IPS-18c (cell line): ENCODE measurements at regions not wholly inside any gene's neighbourhood (a gene's known extent, or its start where the extent isn't known, plus 50 kb on each side); places are given as distances from the start of the nearest gene placed in this dataset.

Experiments used
- H3K4me3 ChIP-seq: 2 replicates; pipeline ENCODE4 v1.7.0; 2013; ENCODE audit warnings: low read depth, mild to moderate bottlenecking, low read length, moderate library complexity; ENCODE audit not compliant: insufficient read depth
- H3K9me3 ChIP-seq: one replicate; pipeline ENCODE4 v1.6.1; 2013; ENCODE audit warnings: mild to moderate bottlenecking, low read length, moderate library complexity; ENCODE audit not compliant: control insufficient read depth, insufficient read depth

- Histone ChIP-seq H3K9me3 (no peaks in the 10 kb centered on the region), H3K4me3 (no peak overlapping the region)
Measured at GRCh38 chr18:77980275-77980674, 730.6 kb downstream of the GALR1 start.

GRCh38 chr18:77981874-77982273, 732.2 kb downstream of the GALR1 start:
- no peak overlapping the region for H3K4me3 ChIP-seq
- H3K9me3 ChIP-seq, result no peaks in the 10 kb centered on the region

- H3K9me3 ChIP-seq, result no peaks in the 10 kb centered on the region
- no peak overlapping the region for H3K4me3 ChIP-seq
Measured at GRCh38 chr18:77983270-77983669, 733.6 kb downstream of the GALR1 start.

- Histone ChIP-seq H3K9me3 (no peaks in the 10 kb centered on the region), H3K4me3 (no peak overlapping the region)
Measured at GRCh38 chr18:77984178-77984577, 734.5 kb downstream of the GALR1 start.

- Histone ChIP-seq H3K4me3 (no peak overlapping the region), H3K9me3 (no peaks in the 10 kb centered on the region)
Measured at GRCh38 chr18:77984833-77985232, 735.2 kb downstream of the GALR1 start.

DNA sequence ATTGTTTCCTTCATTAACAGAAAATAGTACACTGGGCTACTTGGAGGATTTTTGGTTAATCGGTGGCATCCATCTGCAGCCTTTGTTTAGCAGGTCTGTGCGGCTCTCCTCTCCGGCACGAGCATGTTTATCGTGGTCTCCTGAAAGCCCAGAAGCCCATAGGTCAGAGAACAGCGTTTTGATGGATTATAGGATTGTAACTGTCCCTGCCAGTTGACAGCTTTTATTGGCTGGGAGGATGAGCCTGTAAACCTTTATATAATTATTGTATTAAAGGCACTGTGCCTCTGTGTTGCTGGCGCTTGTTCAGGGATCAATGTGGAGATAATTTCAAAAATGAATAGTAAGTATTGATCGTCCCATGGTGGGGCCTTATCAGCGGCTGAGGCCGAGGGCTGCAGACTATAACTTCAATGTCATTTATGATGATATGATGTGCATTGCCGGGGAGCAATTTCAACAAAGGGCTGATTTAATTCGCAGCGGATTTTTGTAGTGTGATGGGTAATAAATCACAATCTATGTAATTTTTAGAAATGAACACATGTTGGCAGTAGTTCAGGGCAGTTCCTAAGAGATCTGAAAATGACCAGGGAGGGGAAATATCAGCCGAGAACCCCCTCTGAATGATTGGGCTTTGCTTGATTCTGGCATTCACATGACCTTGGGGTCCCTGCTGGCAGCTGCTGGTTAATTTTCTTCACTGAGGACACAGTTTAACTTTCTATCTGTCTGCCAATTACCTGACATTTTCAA, 736.1 kb downstream of the GALR1 start:
- no peaks in the 10 kb centered on the region for H3K9me3 ChIP-seq
- H3K4me3 ChIP-seq, result no peak overlapping the region

DNA sequence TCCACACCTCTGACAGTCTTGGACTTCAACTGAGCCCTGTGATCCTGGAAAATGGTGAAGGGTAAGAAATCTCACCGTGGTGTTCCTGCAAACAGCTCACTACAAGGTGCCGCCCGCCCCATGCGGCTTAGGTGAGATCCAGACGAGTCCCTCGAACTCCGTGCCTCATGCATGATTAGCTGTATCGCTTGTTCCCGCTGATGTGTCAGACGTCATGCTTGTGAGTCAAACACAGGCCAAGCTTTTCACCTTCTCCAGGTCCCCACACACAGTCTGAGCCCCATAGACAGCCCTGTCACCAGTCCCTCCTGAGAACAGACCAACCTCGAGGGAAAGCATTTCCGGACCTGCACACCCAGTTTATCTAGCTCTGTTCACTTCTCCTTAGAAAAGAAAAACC, 740.5 kb downstream of the GALR1 start:
- Histone ChIP-seq H3K4me3 (no peak overlapping the region), H3K9me3 (no peaks in the 10 kb centered on the region)

DNA sequence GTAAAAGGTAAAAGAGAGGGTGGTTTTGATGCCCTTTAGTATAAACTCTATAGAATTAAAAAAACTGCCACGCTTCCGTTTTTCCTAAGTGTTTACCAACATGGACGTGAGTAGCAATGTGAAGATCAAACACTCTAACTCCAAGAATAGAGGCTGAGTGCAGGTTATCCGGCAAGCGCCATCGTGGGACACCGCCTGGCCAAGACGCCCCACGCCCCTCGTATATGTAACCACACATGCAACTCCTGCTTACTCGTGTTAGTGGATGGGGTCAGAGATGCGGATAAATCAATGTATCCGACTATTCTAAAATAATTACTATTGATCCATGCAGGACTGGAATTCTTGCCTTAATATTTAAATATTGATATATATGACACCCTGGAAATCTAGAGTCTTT, 741.3 kb downstream of the GALR1 start:
- H3K4me3 ChIP-seq, result no peak overlapping the region
- H3K9me3 ChIP-seq, result no peaks in the 10 kb centered on the region

DNA sequence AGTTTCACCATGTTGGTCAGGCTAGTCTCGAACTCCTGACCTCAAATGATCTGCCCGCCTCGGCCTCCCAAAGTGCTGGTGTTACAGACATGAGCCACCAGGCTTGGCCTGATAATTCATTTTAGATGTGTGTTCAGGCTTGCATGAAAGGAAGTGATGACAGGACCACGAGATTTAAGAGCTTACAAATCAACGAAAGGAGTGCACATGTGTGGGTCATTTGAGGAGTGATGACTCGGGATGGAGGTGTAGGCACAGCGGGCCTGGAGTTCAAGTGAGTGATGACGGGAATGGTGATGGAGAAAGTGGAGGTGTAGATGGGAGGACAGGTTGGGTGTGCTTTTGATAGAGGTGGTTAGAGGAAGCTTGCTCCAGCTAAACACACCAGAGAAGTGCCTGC, 742.4 kb downstream of the GALR1 start:
- H3K9me3 ChIP-seq, result no peaks in the 10 kb centered on the region
- no peak overlapping the region for H3K4me3 ChIP-seq

- H3K4me3 ChIP-seq, result no peak overlapping the region
- no peaks in the 10 kb centered on the region for H3K9me3 ChIP-seq
Measured at GRCh38 chr18:77993188-77993981, 743.7 kb downstream of the GALR1 start.

DNA sequence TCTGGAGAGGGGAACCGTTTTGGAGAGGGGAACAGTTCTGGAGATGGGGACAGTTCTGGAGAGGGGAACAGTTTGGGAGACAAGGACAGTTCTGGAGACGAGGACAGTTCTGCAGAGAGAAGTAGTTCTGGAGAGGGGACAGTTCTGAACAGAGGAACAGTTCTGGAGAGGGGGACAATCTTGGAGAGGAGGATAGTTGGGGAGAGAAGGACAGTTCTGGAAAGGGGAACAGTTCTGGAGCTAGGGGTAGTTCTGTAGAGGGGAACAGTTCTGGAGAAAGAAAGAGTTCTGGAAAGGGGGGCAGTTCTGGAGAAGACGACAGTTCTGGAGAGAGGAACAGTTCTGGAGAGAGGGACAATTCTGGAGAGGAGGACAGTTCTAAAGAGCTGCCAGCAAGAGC, 745.9 kb downstream of the GALR1 start:
- H3K4me3 ChIP-seq, result no peak overlapping the region

GRCh38 chr18:77996737-77997136, 747.1 kb downstream of the GALR1 start:
- Histone ChIP-seq H3K9me3 (no peaks in the 10 kb centered on the region), H3K4me3 (no peak overlapping the region)

More for the DNA sequence above, 745.9 kb downstream of the GALR1 start:
- H3K9me3 ChIP-seq, result no peaks in the 10 kb centered on the region

GRCh38 chr18:78001811-78002210, 752.2 kb downstream of the GALR1 start:
- H3K9me3 ChIP-seq, result no peaks in the 10 kb centered on the region

GRCh38 chr18:78006006-78006773, 756.5 kb downstream of the GALR1 start:
- no peak overlapping the region for H3K4me3 ChIP-seq

More at GRCh38 chr18:78001811-78002210, 752.2 kb downstream of the GALR1 start:
- H3K4me3 ChIP-seq, result no peak overlapping the region

DNA sequence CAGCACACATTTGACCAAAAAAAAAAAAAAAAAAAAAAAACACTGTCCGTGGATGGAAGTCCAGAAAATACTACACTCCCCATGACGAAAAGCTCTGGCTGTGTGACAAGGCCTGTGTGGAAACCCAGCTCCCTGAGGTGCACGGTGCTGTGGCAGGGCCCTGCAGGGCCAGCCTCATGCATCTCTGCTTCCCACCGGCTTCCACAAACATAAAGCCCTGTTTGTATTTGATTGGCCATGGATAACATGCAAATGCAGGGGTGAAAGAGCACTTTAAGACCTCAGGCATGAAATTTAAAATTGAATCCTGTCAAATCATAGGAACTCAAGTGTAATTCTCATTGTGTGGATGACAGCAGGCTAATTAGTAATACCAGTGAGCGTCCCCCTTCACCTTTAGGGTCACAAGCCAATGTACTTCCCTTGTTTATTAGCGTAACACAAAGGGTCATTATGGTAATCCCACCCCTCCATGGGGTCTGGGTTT, 757.2 kb downstream of the GALR1 start:
- Histone ChIP-seq H3K9me3 (no peaks in the 10 kb centered on the region), H3K4me3 (no peak overlapping the region)

More at GRCh38 chr18:78006006-78006773, 756.5 kb downstream of the GALR1 start:
- H3K9me3 ChIP-seq, result no peaks in the 10 kb centered on the region

DNA sequence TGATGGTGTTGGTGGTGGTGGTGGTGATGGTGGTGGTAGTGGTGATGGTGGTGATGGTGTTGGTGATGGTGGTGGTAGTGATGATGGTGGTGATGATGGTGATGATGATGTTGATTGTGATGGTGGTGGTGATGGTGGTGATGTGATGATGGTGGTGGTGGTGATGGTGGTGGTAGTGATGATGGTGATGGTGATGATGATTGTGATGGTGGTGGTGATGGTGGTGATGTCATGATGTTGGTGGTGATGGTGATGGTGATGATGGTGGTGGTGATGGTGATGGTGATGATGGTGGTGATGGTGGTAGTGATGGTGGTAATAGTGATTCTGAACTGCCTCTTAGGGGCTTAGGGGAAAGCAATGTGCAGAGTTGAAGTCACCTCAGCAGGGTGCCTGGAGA, 760.7 kb downstream of the GALR1 start:
- H3K4me3 ChIP-seq, result no peak overlapping the region
- peaks cover 2% of the 10 kb centered on the region for H3K9me3 ChIP-seq

- H3K9me3 ChIP-seq, result peaks cover 2% of the 10 kb centered on the region
Measured at GRCh38 chr18:78017869-78018268, 768.2 kb downstream of the GALR1 start.

More at GRCh38 chr18:78017869-78018268, 768.2 kb downstream of the GALR1 start:
- H3K4me3 ChIP-seq, result no peak overlapping the region
